IPS-11a (cell line): ENCODE measurements at regions not wholly inside any gene's neighbourhood (a gene's known extent, or its start where the extent isn't known, plus 50 kb on each side); places are given as distances from the start of the nearest gene placed in this dataset.
"Not testable (repeated sequence)": the region's sequence is repeated elsewhere in the genome, so short reads cannot be mapped to it uniquely, and the experiment has no call there.

Experiments
- H3K4me3 ChIP-seq: one replicate; pipeline ENCODE4 v1.5.1; 2013; ENCODE audit warnings: low read depth, low read length, control low read depth

DNA sequence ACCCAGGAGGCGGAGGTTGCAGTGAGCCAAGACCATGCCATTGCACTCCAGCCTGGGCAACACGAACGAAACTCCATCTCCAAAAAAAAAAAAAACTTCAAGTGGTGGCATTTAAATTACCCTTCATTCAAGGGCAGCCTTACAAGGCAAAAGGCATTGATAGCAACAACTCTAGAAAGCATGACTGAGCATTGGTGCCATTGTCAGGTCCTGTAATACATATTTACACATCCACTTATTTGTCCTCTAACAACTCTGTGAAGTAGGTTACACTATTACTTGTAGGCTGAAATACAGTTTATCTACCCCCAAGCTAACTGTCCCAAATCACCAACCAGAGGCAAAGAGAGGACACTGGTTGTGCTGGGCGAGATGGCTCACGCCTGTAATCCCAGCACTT lies 52.7 kb upstream of the LARP1 start:
- no peak overlapping the region for H3K4me3 ChIP-seq

DNA sequence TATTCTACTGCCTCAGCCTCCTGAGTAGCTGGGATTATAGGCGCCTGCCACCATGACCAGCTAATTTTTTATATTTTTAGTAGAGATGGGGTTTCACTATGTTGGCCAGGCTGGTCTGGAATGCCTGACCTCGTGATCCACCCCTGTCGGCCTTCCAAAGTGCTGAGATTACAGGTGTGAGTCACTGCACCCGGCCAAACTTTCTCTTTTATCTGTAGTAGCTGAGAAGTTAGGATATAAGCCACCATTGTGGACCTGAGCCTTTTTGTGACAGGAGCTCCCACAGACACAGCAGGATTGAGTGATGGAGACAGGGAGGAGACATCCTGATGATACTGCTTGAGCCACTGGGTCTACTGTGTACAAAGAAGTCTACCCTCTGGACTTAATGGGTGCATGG lies 53.5 kb upstream of the LARP1 start:
- not testable (repeated sequence) for H3K4me3 ChIP-seq

DNA sequence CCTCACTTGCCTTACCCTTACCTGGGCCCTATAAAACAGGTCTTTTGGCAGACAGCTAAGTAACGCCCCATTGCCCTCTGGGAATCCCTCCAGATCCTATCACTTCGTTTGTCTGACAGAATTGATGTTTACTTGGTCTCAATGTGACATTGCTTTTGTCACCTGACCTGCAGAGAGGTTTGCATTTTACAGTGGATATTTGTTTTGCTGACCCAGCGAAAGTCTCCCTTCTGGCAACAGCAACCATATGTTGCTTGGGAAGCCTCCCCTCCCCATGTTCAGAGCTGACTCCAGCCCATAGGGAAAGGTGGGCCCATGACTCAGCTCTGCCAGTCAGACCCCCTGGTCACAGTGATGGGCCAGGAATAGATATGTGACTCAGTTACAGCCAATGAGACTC lies 54.0 kb upstream of the LARP1 start:
- no peak overlapping the region for H3K4me3 ChIP-seq

- H3K4me3 ChIP-seq, result not testable (repeated sequence)
Measured at GRCh38 chr5:154700289-154700928, 54.8 kb upstream of the LARP1 start.

DNA sequence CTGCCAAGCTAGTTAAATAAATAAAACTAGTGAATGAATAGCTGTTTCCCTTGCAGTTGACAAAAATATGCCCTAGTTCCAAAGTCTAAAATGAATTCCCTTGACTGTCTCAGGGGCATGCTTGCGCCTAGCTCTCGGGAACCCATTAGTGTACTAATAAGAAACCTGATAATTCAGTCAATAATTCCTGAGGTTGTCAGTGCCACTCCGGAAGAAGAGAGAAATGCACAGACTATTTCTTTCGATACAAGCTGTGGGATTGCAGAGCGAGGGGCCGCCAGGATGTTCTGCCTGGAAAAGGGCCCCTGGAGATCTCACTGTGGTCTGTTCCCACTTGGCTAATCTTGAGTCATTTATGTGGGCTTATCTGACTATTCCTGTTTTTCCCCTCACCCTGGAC lies 56.4 kb upstream of the LARP1 start:
- no peak overlapping the region for H3K4me3 ChIP-seq

- H3K4me3 ChIP-seq, result no peak overlapping the region
Measured at GRCh38 chr5:154697371-154697770, 57.8 kb upstream of the LARP1 start.

DNA sequence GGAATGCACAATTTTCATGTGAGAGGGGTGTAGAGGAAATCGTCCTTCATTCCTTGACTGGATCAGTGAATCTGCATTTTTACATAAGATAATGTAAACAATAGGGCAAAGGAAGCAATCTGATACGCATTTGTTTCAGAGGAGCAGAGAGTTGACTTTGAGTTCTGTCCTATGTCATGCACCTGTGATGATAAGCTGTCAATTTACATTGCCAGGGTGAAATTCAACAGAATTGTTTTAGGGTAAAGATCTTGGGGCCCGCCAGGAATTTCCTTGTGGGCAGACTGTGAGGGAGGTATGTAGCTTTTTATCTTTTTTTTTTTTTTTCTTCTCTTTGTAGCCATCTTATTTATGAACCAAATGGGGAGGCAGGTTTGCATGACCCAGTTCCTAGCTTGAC lies 58.3 kb upstream of the LARP1 start:
- no peak overlapping the region for H3K4me3 ChIP-seq

- H3K4me3 ChIP-seq, result no peak overlapping the region
Measured at GRCh38 chr5:154694159-154694558, 61.0 kb upstream of the LARP1 start.

- H3K4me3 ChIP-seq, result no peak overlapping the region
Measured at GRCh38 chr5:154690488-154690887, 64.7 kb upstream of the LARP1 start.

- no peak overlapping the region for H3K4me3 ChIP-seq
Measured at GRCh38 chr5:154686490-154686889, 68.7 kb upstream of the LARP1 start.

DNA sequence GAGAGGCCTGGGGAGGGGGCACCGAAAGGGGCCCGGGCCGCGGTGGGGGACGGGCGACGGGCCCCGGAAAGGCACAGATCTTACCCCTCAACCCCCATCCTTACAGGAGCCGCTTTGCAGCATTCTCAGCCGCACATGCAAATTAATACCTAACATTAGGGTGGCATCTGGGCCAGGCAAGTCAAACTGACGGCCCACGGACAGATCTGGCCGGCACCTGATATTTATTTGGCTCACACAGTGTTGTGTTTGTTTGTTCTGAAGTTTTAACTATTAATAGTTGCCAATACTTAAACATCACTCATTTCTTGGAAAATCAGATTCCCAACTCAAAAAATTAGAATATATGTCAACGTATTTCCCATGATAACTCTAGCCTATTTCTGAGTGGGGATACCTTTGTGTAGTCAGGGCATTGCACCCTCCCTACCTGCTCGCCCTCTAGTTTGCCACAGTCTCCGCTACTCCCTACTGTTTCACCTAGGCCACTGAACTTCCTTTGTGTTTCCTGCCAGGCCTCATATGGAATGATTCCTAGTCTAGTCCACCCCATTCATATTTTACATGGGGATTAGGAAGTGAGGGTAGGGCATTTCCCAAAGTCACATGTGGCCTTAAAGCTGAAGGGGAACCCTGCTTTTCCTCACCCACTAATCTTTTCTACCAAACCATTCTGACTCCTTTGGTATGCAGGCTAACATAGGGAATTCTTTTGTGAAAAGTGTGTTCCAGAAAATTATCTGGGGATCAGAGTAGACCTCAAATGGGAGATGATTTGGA lies 71.9 kb upstream of the LARP1 start:
- peak overlapping the region; percentile 38 for H3K4me3 ChIP-seq

DNA sequence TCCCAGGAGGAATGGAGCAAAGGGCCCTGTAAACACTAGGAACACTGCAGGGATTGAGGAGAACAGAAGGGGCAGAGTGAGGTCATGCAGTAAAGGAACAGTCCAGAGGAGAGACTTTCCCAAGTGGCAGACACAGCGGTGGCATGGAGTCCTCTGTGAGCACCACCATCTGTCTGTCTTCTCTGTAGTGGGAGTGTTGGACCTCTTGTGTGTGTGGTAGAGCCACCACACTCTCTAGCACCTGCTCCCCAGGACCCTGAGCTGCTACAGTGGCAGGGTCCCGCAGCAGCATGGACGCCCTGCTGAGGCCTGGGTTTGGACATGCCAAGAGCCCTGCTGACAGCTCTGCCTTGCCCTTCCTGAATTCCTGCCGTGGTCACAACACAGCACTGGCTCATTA lies 75.7 kb upstream of the LARP1 start:
- no peak overlapping the region for H3K4me3 ChIP-seq

DNA sequence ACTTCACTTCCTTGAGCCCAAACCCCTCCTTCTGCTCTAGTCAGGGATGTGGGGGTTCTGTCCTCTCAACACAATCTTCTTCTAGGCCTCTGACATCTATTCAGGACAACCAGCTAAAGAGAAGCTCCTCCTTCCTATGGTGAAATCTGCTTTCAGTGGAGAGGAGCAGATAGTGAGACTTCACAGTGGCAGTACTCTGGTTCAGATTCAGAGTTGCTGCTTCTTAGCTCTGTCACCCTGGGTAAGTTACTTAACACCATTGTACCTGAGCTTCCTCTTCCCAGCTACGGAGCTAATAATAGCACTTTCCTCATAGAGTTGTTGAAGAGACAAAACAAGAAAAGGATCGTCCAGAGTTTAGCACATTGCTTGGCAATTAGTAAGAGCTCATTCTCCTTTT lies 77.3 kb upstream of the LARP1 start:
- H3K4me3 ChIP-seq, result no peak overlapping the region

GRCh38 chr5:154676508-154676907 lies 78.7 kb upstream of the LARP1 start:
- no peak overlapping the region for H3K4me3 ChIP-seq

GRCh38 chr5:154674029-154674428 lies 81.1 kb upstream of the LARP1 start:
- no peak overlapping the region for H3K4me3 ChIP-seq

GRCh38 chr5:154673506-154673905 lies 81.7 kb upstream of the LARP1 start:
- no peak overlapping the region for H3K4me3 ChIP-seq

DNA sequence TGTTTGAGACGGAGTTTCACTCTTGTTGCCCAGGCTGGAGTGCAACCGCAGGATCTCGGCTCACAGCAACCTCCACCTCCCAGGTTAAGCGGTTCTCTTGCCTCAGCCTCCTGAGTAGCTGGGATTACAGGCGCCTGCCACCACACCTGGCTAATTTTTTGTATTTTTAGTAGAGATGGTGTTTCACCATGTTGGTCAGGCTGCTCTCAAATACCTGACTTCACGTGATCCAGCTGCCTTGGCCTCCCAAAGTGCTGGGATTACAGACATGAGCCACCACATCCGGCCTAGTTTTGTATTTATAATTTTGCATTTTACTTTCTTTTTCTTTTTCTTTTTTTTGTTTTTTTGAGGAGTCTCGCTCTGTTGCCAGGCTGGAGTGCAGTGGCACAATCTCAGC lies 85.3 kb upstream of the LARP1 start:
- not testable (repeated sequence) for H3K4me3 ChIP-seq

DNA sequence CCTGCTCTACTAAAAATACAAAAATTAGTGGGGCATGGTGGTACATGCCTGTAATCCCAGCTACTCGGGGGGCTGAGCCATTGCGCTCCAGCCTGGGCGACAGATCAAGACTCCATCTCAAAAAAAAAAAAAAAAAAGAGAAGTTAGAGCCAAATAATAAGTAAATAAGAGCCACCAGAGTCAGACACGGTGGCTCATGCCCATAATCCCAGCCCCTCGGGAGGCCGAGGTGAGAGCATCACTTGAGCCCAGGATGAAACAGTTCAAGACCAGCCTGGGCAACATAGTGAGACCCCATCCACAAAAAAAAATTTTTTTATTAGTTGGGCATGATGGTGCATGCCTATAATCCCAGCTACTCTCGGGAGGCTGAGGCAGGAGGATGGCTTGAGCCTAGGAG lies 85.8 kb upstream of the LARP1 start:
- no peak overlapping the region for H3K4me3 ChIP-seq

DNA sequence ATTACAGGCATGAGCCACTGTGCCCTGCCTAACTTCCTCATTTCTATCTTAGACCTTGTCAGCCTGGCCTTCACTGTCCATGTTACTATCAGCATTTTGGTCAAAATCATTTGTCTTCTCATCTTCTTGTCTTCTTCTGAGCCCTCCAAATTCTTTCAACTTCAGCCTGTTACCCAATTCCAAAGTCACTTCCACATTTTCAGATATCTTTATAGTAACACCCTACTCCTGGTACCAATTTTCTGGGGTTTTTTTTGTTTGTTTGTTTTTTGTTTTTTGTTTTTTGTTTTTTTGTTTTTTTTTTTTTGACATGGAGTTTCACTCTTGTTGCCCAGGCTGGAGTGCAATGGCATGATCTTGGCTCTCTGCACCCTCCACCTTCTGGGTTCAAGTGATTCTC lies 90.3 kb upstream of the LARP1 start:
- no peak overlapping the region for H3K4me3 ChIP-seq

DNA sequence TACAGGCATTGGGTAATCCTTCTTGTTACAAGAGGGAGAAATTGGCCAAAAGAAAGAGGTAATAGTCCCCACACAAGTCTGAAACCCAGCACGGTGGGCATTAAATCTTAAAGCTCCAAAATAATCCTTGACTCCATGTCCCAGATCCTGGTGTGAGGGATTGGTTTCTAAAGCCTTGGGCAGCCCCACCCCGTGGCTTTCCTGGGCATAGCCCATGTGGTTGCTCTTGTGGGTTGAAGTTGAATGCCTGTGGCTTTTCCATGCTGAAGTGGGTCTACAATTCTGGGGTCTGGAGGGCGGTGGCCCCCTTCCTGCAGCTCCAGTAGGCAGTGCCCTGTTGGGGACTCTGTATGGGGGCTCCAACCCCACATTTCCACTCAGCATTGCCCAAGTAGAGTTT lies 91.8 kb upstream of the LARP1 start:
- H3K4me3 ChIP-seq, result no peak overlapping the region

DNA sequence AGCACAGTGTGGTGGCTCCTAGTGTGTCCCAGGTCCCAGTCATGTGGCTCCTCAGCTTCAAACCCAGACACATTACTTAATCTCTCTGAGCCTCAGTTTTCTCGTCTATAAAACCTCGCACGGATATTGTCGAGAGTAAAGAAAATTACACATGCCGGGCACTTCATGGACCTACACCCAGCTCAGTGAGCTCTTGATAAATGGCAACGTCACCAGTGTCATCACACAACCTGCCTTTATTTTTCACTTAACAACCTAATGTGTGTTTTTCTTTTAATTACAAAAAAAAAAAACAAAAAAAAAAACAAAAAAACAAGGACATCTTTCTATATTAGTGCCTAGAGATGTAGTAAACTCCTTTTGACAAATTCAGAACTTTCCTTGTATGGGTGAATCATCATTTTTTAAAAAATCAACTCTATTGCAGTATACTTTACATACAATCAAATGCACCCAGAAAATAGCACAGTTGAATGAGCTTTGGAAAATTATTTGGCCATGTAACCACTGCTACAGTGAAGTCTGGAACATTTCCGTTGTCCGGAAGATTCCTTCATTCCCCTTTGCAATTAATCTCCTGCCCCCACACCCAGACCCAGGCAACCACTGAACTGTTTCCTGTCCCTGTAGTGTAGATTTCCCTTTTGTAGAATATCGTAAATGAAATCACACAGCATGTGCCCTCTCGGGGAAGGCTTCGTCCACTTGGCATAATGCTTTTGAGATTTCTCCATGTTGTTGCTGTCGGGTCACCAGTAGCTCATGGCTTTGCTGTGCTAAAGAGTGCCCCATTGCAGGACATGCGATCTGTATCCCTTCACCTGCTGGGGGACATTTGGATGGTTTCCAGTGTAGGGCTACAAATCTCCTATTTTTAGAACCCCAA lies 100.4 kb upstream of the LARP1 start:
- H3K4me3 ChIP-seq, result no peak overlapping the region
